ENCODE measurements at regions not wholly inside any gene's neighbourhood (a gene's known extent, or its start where the extent isn't known, plus 50 kb on each side); places are given as distances from the start of the nearest gene placed in this dataset.
"Not testable (repeated sequence)": the region's sequence is repeated elsewhere in the genome, so short reads cannot be mapped to it uniquely, and the experiment has no call there.

DNA sequence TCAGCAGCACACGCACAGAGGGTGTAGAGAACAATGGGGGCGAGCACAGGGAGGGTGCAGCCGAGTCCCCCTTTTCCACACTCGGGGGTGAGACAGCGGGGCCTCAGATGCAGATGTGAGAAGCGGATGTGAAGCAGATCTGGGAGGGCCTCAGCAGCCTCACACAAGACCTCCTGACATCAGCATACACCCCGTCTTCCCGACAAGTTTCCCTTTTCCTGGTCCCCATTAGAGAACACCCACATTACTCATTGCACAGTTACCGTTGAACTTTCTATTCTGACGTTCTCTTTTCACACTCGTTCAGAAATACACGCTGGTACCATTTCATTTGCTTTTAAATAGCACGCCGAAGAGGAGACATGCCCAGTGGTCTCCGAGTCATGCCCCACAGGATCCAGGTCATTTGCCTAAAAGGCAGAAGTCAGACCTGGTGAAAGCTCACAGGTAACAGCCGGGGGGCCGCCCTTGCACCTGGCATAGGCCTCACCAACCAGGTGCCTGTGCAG lies 129.5 kb upstream of the ID2 start:
- peak; percentile 1 for DNase-seq

DNA sequence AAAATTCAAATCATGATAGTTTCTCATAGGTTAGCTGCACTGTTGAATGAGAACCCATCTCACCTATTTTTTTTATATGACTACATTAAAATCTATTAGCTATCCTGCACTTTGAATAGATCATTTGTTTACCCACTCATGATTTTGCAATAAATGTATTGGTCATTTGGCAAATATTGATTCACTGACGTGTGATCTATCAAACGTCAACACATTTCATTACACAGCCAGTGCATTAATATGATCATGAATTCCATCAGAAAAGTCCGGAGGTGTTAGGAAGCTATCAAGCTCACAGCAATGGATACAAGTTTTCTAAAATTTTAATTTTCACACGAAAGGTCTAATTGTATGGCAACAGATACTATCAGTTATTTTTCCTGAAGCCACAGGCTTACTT lies 128.2 kb upstream of the ID2 start:
- no peak for DNase-seq

DNA sequence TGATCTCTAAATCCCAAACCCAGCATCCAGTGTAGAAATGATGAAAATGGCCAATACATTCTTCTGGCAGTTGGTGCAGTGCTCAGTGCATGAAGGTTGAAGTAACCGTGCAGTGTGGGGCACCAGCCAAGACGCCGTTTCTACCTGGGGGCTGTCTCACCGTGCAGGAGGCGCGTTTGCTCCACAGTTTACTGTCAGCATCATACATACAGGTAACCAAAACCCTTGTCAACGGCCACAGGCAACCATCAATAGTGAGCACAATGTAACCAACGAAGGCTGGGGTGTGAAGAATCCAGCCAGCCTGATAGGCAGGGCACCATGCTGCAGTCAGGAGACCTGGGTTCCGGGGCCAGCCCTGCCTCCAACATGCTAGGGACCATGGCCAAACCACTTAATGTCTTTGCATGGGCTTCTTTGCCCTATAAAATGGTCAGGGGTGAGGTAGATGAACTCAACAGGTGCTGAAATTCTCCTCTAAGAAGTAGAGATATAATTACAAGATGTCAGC lies 127.5 kb upstream of the ID2 start:
- DNase-seq, result no peak

DNA sequence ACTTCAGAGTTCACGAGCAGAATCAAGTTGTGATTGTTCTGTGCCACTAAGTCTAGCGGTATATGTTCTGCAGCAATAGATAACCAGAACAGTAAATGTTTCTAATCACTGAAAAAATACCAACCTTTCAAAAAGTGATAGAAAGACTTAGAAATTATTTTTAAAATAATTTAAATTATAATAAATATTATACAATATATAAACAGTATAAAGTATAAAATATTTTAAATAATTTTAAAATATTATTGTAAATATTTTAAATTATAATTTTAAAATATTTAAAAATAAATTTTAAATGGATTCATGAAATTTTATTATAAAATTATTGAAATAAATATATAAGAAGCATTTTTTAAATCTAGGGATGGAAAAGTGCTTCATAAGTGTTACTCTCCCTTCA lies 126.3 kb upstream of the ID2 start:
- DNase-seq, result no peak

DNA sequence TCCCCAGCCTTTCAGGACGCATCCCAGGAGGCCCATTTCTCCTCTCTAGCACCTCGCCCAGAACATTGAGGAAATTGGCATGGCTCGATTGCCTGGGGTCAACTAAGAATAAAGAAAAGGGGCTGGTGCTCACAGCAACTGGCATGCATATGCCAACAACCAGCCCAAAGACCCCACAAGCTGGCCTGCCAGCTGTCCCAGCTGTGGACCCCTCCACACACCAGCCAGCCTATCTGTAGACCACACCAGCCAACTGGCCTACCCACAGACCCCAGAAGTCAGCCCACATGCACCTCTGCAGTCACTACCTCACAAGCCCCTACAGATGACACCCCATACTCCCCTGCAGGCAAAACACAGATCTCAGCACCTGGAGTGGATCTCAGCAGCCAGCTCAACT lies 123.8 kb upstream of the ID2 start:
- no peak for DNase-seq

DNA sequence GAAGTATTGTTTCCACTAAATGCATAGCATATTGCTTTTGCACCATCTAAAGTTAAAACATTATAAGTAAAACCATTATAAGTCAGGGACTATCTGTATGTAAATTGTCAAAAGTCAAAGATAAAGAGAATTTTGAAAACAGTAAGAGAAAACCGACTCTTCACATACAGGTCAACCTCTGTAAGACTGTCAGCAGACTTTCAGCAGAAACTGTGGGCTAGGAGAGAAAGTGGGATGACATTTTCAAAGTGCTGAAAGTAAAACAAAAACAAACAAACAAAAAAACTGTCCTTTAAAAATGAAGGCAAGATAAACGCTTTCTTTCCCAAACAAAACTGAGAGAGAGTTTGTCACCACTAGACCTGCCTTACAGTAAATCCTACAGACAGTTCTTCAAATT lies 122.9 kb upstream of the ID2 start:
- no peak for DNase-seq

DNA sequence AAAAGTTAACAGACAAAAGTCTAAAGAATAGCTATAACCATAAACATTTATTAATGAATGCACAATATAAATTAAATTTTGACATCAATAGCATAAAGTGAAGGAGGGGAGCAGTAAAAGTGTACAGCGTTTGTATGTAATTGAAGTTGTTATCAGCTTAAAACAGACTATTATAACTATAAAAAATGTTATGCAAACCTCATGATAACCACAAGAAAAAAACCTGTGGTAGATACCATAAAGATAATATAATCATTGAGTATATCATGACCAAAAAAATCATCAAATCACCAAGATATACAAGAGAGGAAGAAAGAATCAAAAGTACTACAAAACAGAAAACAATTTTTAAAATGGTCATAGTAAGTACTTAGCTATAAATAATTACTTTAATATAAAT lies 122.1 kb upstream of the ID2 start:
- no peak for DNase-seq

DNA sequence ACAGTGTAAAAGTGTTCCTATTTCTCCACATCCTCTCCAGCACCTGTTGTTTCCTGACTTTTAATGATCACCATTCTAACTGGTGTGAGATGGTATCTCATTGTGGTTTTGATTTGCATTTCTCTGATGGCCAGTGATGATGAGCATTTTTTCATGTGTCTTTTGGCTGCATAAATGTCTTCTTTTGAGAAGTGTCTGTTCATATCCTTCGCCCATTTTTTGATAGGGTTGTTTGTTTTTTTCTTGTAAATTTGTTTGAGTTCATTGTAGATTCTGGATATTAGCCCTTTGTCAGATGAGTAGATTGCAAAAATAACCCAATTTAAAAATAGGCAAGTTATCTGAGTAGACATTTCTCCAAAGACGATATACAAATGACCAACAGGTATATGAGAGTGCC lies 120.2 kb upstream of the ID2 start:
- DNase-seq, result not testable (repeated sequence)

DNA sequence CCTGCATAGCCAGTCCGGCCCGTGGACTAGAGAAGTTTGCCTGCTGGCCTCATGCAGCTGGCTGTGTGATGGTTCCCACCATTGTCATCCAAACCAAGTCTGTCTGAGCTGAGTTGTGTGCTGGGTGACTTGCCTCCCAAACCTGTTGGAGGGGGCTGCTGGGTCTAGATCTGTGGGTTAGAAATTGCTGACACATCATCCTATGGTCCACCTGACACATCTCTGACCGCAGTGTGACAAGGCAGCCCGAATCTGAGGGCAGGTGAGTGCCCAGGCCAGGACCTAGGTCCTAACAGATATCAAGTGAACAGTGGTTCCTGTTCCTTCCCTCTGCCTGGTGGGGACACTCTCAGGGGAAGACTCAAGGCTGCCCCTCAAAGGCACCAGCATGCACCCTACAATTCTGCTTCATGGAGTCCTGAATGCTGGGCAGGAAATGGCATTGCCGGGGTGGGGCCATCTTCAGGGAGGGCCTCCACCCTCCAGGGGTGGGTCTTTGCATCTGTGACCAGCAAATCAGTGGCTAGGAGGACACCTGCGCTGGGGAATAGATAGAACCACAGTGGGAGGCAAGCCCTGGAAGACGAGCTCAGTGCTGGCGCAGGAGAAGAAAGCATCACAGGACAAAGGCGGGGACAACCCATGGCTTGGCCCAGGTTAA lies 117.9 kb upstream of the ID2 start:
- no peak for DNase-seq

DNA sequence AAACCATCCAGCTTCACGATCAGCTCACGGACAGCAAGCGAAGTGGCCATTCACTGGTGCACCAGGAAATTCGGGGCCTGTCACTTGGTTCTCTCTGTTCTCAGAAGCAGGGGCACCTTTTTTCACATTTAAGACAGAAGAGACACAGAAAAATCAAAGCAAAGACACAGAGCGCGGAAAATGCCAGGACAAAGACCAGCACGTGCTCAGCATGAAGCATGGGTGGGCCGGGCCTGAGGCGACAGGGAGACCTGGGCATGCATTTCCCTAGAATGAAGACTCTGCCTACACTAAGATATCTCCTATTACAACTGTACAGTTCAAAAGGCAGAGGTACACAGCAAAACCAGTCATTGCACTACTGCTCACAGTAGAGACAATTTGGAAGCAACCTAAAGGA lies 117.4 kb upstream of the ID2 start:
- DNase-seq, result no peak

DNA sequence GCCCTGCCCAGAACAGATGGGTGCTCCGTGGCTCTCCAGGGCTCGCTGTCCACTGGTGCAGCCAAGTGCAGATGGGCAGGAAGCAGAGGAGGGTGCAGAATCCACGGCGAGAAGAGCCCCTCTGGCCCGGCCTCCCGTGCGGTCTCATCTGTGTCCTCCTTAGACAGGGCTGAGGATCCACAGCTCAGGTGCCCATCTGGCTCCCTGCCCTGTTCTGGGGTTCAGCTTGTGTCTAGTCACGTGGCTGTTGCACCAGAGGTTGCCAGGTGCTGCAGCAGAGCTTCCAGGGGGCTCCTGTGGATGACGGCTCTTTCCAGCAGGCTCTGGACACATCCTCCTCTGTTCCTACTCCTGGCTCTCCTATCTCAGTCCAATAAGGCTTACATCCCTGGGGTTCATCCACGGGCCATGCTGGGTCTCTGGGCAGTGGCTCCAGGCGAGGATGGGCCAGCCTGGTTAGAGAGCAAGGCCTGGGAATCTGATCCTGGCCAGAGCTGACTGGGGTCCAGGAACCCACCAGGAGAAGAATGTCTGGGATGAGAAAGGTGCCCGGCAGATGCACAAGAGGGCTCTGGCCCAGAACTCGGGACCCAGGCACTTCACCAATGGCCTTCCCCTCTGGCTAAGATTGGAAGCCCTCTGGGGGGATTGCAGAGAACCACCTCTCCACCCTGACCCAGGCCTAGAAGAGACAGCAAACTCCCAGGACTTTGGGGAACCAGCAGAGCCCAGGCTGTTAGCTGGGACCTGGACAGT lies 116.3 kb upstream of the ID2 start:
- no peak for DNase-seq

DNA sequence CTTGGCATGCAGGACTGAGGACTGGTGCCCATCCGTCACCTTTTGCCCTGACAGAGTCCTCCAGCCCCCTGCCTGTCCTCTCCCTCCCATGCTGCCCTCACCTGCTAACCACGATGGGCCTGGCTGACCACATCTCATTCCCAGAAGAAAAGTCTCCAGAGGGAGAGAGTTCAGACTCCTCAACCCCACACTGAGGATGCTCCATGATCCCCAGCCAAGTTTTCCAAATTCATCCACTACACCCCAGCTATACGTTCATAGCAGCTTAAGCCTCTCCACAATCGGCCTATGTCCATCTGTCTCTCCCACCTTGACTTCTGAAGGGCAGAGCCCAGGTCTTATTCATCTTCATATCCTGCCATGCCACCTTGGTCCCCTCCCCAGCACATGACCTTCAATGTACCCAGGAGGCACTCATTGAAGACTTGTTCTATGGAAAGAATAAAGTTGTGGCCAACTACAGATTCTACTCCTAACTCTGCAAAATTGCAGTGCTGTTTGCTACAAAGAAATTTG lies 115.6 kb upstream of the ID2 start:
- DNase-seq, result no peak

DNA sequence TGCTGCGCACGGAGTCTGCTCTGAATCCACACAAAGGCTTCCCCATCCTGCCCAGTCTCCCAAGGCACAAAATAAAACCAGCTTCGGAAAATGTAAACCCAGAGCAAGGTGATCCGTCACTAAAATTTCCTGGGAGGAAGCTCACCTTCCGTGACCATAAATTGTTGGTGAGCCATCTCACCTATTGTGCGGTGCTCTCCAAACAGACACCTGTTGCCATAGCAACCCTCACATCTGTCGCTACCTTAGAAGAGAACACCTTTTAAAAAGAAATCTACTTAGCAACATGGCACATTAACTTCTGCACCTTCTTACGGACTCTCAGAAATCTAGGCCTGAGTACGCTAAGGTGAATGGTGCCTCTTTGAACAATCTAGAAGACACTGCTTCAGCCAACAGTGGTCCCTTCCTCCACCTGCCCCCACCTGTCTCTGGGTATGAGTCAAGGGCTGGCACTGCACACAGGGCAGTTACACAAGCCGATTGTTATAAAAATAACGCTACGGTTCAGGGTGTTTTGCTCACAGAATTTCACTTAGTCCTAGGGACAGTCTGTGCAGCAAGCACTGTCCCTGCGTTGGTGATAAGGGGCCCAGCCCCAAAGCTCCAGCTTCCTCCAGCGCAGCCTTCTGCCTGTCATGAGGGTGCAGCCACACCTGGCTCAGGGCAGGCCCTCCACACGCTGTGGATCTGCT lies 114.9 kb upstream of the ID2 start:
- DNase-seq, result no peak

DNA sequence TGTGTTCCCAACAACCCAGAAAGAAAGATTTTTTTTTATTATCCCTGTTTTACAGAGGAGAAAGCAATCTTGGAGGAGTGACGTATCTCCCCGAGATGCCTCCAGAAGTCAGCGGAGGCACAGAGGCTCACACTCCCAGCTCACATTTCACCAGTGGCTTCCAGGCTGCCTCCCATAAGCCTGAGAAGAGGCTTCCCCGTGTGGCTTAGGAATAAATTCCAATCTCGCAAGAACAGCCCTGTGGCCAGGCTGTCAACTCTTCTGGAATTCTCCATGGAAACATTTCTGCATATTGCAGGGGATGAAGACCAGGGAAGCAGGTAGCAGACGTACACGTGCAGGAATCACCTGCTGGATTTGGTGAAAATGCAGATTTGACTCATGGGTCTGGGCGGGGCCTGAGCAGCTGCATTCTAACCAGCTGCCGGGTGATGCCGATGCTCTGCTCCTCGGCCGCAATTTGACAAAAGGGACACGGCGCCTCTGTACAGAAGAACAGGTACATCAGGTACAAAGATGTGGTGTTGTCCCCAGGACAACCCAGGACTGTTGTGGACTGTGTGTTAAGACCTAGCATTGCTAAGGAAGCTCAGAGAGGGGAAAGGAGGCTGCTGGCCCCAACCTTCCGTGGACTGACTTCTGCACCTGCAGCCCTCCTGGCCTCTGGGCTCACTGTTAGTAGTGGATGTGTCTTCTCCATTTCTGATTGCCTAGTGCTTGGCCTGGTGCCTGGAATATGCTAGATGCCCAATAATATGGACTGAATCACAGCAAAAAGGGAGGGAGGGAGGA lies 114.2 kb upstream of the ID2 start:
- no peak for DNase-seq

DNA sequence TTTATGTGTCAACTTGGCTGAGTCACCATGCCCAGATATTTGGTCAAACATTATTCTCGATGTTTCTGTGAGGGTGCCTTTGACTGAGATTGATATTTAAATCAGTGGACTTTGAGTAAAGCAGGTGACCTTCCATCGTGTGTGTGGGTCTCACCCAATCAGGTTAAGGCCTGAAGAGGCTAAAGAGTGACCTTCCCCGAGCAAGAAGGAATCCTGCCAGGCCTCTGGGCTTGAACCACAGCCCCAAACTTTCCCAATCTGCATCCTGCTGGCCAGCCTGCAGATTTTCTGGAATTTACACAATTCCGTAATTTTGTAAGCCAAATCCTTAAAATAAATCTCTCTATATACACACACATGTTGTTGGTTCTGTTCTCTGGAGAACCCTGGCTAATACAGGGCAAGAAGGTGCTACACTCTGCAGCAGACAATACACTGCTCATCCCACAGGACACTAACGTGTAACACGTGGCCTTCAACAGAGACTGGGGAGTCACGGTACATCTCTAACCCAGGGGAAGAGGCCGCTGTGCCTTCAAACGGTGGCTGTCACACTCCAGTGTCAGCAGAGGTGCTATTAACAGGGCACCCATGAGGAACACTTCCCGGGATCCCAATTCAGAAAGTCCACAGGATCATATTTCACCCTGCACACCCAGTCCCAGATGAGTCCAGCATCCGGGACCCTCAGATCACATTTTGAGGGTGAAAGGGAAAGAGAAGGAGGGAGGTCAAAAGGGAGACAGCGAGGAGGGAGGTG lies 113.1 kb upstream of the ID2 start:
- DNase-seq, result no peak

DNA sequence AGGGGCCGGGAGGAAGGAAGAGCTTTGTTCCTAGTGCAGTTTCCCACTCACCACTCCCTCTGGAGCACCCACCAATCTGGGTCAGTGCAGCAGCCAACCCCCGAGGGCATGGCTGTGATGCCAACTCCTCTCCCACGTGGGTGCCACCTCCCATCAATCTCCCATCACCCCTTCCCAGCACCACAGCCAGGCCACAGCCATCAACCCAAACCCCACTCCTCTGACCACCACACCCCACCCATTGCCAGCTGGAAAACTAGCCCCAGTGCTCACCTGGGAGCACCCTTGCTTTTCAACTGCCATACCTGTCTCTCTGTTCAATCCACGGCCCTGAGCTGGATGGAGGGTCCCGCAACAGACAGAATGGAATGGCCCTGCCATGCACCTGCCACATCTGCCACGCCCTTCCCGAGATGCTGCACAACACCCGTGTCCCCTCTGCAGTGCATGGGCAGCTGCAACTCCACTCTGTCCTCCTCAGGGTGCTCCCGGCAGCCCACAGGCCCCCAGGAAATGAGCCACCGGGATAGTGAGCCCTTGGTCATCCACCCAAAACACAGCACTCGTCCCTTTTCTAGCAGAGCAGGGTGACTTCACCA lies 112.4 kb upstream of the ID2 start:
- DNase-seq, result no peak

DNA sequence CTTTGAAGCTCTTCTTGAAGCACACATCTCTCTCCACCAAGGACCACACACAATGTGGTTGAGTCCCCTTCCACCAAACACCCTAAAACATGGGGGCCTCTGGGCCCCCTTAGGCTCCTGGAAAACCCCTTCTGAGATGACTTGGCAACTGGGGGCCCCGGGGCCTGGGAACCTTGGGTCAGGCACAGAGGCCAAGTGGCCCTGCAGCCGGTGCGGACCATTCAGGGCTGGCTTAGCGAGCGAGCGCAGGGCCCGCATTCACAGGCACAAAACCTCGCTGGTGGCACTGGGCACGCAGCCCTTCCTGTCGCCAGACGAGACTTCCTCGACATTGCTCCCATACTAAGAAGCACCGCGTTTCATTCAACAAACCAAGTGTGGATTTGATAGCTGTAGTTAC lies 111.2 kb upstream of the ID2 start:
- DNase-seq, result no peak

DNA sequence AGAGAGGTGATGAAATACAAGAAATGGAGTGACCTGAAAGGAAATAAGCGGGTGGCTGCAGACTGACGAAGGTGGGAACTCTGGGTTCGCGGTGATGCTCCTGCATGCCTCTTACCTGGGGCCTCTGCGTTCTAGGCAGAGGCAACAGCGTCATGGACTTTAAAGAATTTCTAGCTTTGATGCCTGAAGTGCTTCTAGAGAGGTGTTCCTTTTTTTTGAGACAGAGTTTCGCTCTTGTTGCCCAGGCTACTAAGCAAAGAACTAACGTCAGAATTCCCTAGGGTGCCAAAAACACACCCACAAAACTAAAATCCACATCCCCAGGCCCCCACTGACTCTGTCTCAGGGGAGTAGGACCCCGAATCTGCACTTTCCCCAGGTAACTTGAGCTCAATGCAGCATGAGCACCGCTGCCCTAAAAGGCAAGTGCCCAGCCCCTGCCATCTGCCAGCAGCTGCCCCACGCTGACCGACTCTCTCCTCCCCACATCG lies 110.5 kb upstream of the ID2 start:
- DNase-seq, result no peak

DNA sequence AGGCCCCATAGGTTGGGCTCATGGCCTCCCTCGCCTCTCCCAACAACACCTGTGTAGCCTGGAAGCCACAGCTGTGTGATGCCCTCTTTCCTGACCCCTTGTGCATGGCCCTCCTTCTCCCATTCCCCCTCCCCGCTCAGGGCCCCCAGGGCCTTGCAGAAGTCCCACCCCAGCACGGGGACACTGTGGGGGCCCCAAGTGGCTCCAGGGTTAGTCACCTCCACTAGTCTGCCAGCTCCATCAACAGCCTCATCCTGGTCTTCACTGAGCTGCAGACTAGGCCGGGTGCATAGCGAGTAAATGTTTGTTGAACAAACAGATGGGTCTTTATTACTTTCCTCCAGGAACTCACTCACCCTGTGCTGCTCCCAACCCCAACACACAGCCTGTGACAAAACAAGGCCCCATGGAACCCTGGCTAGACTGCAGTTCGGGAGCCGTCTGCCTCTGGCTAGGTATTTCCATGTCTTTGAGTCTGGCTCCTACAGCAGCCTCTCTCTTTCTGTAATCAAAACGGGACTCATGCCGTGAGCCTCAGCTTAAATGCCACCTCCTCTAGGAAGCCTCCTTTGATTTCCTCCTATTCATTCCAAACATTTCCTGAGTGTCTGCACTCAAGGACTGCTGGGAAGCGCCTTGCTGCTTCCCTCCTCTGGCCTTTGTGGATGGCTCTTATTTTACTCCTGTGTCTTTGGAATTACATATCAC lies 109.9 kb upstream of the ID2 start:
- DNase-seq, result no peak

DNA sequence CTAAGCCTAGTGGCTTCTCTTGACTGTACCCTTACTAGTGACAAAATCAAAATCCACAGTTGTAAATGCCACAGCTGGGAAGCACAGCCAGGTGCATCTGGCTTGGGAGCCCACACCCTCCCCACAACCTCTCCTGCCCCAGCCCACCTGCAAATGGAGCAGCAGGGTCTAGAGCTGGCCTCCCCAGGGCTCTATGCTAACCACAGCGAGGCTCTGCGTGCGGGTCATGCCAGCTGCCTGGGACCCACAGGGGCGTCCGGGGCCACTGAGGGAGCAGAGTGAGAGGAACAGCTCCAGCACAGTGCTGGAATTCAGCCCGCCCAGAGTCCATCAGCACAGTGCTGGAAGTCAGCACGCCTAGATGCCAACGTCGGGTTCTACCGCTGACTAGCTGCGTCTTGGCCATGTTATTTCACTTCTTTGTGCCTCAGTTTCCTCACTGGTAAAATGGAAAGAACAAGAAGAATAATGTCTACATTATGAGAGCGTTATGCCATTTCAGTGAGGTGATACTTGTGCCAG lies 109.1 kb upstream of the ID2 start:
- DNase-seq, result no peak
